ENCODE measurements at regions not wholly inside any gene's neighbourhood (a gene's known extent, or its start where the extent isn't known, plus 50 kb on each side); places are given as distances from the start of the nearest gene placed in this dataset.

- ATAC-seq (no peak), DNase-seq (no peak)
- intact Hi-C loops (cut with DNase I, micrococcal nuclease) = no loop called here
- Histone ChIP-seq H3K4me3 (no peak overlapping the region), H3K36me3 (ENCODE audit: low read depth) (no peaks in the 10 kb centered on the region), H3K9me3 (no peaks in the 10 kb centered on the region), H3K4me1 (ENCODE audit: low read depth) (no peaks in the 10 kb centered on the region)
- no peak for TF ChIP-seq CTCF (IDR thresholded peaks at IDR 0.05)
Observed at GRCh38 chr3:104132566-104133403, 1233.9 kb upstream of the ALCAM start.

GRCh38 chr3:104133630-104134029, 1233.1 kb upstream of the ALCAM start:
- Histone ChIP-seq H3K9me3 (no peaks in the 10 kb centered on the region), H3K4me3 (no peak overlapping the region), H3K4me1 (ENCODE audit: low read depth) (no peaks in the 10 kb centered on the region), H3K36me3 (ENCODE audit: low read depth) (no peaks in the 10 kb centered on the region)
- ATAC-seq (no peak), DNase-seq (no peak)
- TF ChIP-seq CTCF (IDR thresholded peaks at IDR 0.05) = no peak
- intact Hi-C loops (cut with DNase I, micrococcal nuclease) = no loop called here

- TF ChIP-seq CTCF (IDR thresholded peaks at IDR 0.05) = no peak
- Histone ChIP-seq H3K4me3 (no peak overlapping the region), H3K4me1 (ENCODE audit: low read depth) (no peaks in the 10 kb centered on the region), H3K36me3 (ENCODE audit: low read depth) (no peaks in the 10 kb centered on the region), H3K9me3 (no peaks in the 10 kb centered on the region)
- no peak for ATAC-seq
- no peak for DNase-seq
- intact Hi-C loops (cut with DNase I, micrococcal nuclease) = no loop called here
Observed at GRCh38 chr3:104137116-104137515, 1229.6 kb upstream of the ALCAM start.

- ATAC-seq (no peak), DNase-seq (no peak)
- Histone ChIP-seq H3K9me3 (no peaks in the 10 kb centered on the region), H3K36me3 (ENCODE audit: low read depth) (no peaks in the 10 kb centered on the region), H3K4me1 (ENCODE audit: low read depth) (no peaks in the 10 kb centered on the region), H3K4me3 (no peak overlapping the region)
- intact Hi-C loops (cut with DNase I, micrococcal nuclease) = no loop called here
- no peak for TF ChIP-seq CTCF (IDR thresholded peaks at IDR 0.05)
Observed at GRCh38 chr3:104145164-104145563, 1221.5 kb upstream of the ALCAM start.

GRCh38 chr3:104149154-104149553, 1217.6 kb upstream of the ALCAM start:
- no peak for TF ChIP-seq CTCF (IDR thresholded peaks at IDR 0.05)
- Histone ChIP-seq H3K9me3 (no peaks in the 10 kb centered on the region), H3K4me1 (ENCODE audit: low read depth) (no peaks in the 10 kb centered on the region), H3K36me3 (ENCODE audit: low read depth) (no peaks in the 10 kb centered on the region), H3K4me3 (no peak overlapping the region)
- ATAC-seq = no peak
- no peak for DNase-seq
- intact Hi-C loops (cut with DNase I, micrococcal nuclease) = no loop called here
